ENCODE measurements at regions not wholly inside any gene's neighbourhood (a gene's known extent, or its start where the extent isn't known, plus 50 kb on each side); places are given as distances from the start of the nearest gene placed in this dataset.

- Histone ChIP-seq H3K9me3 (ENCODE audit: control insufficient read depth in 1 of 2, insufficient read depth in 1 of 2, low read length in 2 of 2) (no peaks in the 10 kb centered on the region), H3K4me3 (ENCODE audit: low read length) (no peak overlapping the region), H3K27me3 (ENCODE audit: control insufficient read depth in 1 of 2, insufficient read depth in 2 of 2, low read length in 2 of 2) (no peaks in the 10 kb centered on the region), H3K27ac (ENCODE audit: low read depth in 1 of 2, low read length in 2 of 2) (no peak overlapping the region), H3K4me1 (ENCODE audit: insufficient read depth, low read length) (no peaks in the 10 kb centered on the region), H3K36me3 (ENCODE audit: insufficient read depth, low read length) (no peaks in the 10 kb centered on the region)
- ChIA-PET CTCF (no interaction called here), POLR2A (no interaction called here)
- no peak for ATAC-seq (ENCODE audit: poor library complexity)
- no peaks in the 10 kb centered on the region for H3K9me3 Mint-ChIP-seq
- no peak for DNase-seq
- intact Hi-C loops (cut with DNase I, micrococcal nuclease) = no loop called here
- TF ChIP-seq, protein P1, sequence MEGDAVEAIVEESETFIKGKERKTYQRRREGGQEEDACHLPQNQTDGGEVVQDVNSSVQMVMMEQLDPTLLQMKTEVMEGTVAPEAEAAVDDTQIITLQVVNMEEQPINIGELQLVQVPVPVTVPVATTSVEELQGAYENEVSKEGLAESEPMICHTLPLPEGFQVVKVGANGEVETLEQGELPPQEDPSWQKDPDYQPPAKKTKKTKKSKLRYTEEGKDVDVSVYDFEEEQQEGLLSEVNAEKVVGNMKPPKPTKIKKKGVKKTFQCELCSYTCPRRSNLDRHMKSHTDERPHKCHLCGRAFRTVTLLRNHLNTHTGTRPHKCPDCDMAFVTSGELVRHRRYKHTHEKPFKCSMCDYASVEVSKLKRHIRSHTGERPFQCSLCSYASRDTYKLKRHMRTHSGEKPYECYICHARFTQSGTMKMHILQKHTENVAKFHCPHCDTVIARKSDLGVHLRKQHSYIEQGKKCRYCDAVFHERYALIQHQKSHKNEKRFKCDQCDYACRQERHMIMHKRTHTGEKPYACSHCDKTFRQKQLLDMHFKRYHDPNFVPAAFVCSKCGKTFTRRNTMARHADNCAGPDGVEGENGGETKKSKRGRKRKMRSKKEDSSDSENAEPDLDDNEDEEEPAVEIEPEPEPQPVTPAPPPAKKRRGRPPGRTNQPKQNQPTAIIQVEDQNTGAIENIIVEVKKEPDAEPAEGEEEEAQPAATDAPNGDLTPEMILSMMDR (IDR thresholded peaks at IDR 0.05) = no peak
- no peaks in the 10 kb centered on the region for H3K36me3 Mint-ChIP-seq (ENCODE audit: low read depth)
- no peak overlapping the region for H3K4me3 Mint-ChIP-seq
- no peak overlapping the region for H3K27ac Mint-ChIP-seq
- no peaks in the 10 kb centered on the region for H3K4me1 Mint-ChIP-seq (ENCODE audit: low read depth)
- H3K27me3 Mint-ChIP-seq = peaks cover 6% of the 10 kb centered on the region
These were observed 222.0 kb upstream of the HS6ST1 start for GRCh38 chr2:128540670-128541069.

DNA sequence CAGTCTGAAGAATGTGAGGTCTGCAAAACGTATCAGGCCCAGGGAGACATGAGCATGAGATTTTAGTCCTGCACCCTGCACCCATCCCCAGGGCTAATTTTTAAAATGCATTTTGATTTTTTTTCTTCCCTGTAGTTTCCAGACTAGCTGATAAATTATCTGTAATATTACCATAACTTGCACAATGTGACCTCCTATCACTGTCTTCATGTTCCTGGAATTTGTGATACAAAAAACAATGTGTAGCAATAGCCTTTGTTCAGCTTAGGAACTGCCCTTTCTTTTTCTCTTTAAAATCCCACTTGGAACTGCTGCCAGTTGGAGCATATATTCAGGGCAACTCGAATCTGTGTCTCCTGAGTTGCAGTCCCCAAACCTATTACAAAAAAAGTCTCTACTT, 222.8 kb upstream of the HS6ST1 start:
- ChIA-PET CTCF (no interaction called here), POLR2A (no interaction called here)
- DNase-seq = no peak
- no peaks in the 10 kb centered on the region for H3K36me3 Mint-ChIP-seq (ENCODE audit: low read depth)
- no peak overlapping the region for H3K4me3 Mint-ChIP-seq
- Histone ChIP-seq H3K36me3 (ENCODE audit: insufficient read depth, low read length) (no peaks in the 10 kb centered on the region), H3K4me1 (ENCODE audit: insufficient read depth, low read length) (no peaks in the 10 kb centered on the region), H3K4me3 (ENCODE audit: low read length) (no peak overlapping the region), H3K27me3 (ENCODE audit: control insufficient read depth in 1 of 2, insufficient read depth in 2 of 2, low read length in 2 of 2) (no peaks in the 10 kb centered on the region), H3K27ac (ENCODE audit: low read depth in 1 of 2, low read length in 2 of 2) (no peak overlapping the region), H3K9me3 (ENCODE audit: control insufficient read depth in 1 of 2, insufficient read depth in 1 of 2, low read length in 2 of 2) (no peaks in the 10 kb centered on the region)
- no peak overlapping the region for H3K27ac Mint-ChIP-seq
- H3K9me3 Mint-ChIP-seq = no peaks in the 10 kb centered on the region
- peaks cover 6% of the 10 kb centered on the region for H3K27me3 Mint-ChIP-seq
- TF ChIP-seq, protein P1 (IDR thresholded peaks at IDR 0.05) = no peak
- no peaks in the 10 kb centered on the region for H3K4me1 Mint-ChIP-seq (ENCODE audit: low read depth)
- intact Hi-C loops (cut with DNase I, micrococcal nuclease) = no loop called here
- no peak for ATAC-seq (ENCODE audit: poor library complexity)

- H3K27ac Mint-ChIP-seq = no peak overlapping the region
- TF ChIP-seq, protein P1 (IDR thresholded peaks at IDR 0.05) = no peak
These were observed 224.4 kb upstream of the HS6ST1 start for GRCh38 chr2:128543036-128543435.

More at GRCh38 chr2:128543036-128543435, 224.4 kb upstream of the HS6ST1 start:
- no peak overlapping the region for H3K27ac ChIP-seq (ENCODE audit: low read depth in 1 of 2, low read length in 2 of 2)
- intact Hi-C loops (cut with DNase I, micrococcal nuclease) = no loop called here
- H3K4me1 ChIP-seq (ENCODE audit: insufficient read depth, low read length) = no peaks in the 10 kb centered on the region
- ChIA-PET POLR2A (no interaction called here), CTCF (no interaction called here)
- no peak for DNase-seq
- H3K36me3 ChIP-seq (ENCODE audit: insufficient read depth, low read length) = no peaks in the 10 kb centered on the region
- ATAC-seq (ENCODE audit: poor library complexity) = no peak
- H3K9me3 ChIP-seq (ENCODE audit: control insufficient read depth in 1 of 2, insufficient read depth in 1 of 2, low read length in 2 of 2) = no peaks in the 10 kb centered on the region
- no peak overlapping the region for H3K4me3 ChIP-seq (ENCODE audit: low read length)
- Mint-ChIP-seq H3K4me3 (no peak overlapping the region), H3K9me3 (no peaks in the 10 kb centered on the region), H3K27me3 (no peaks in the 10 kb centered on the region), H3K36me3 (ENCODE audit: low read depth) (no peaks in the 10 kb centered on the region), H3K4me1 (ENCODE audit: low read depth) (no peaks in the 10 kb centered on the region)
- no peaks in the 10 kb centered on the region for H3K27me3 ChIP-seq (ENCODE audit: control insufficient read depth in 1 of 2, insufficient read depth in 2 of 2, low read length in 2 of 2)

Data from CD4-positive, alpha-beta T cell (primary cell).